ENCODE measurements at regions not wholly inside any gene's neighbourhood (a gene's known extent, or its start where the extent isn't known, plus 50 kb on each side); places are given as distances from the start of the nearest gene placed in this dataset.
"Not testable (repeated sequence)": the region's sequence is repeated elsewhere in the genome, so short reads cannot be mapped to it uniquely, and the experiment has no call there.

DNA sequence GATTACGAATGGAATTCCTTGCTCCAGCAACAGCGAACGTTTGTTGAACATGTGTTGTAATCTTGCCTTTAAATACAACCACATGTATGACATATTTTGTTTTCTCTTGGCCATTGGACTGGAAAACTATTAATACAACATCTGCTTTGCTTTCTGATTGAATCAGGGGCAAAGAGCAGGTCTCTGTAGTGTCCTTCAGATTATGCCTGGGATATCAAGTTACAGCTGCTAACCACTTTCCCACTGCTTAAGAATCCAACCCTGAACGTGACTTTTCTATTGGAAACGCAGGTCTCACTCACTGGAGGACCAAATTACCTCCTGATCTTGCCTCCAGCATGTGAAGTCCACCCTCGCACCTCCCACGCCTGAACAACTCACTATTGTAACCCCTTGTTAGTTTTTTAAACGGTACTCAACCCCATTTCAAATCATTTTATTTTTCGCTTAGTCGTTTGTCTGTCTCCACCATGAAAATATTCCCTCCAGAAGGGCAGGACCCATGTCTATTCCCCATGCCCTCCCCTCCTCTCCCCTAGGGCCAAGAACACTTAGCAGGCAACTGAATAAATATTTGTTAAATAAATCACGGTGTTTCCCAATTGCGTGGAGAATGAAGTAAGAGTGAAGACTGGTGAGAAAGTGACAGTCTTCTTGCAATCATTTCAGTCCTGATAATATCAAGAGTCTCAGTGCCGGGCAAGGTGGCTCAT lies 57.4 kb upstream of the MRTFB start:
- WGBS: 87% methylated on average over 13 of the region's 13 CpGs
- Histone ChIP-seq H3K27ac (ENCODE audit: low read depth in 1 of 2, low read length in 1 of 2) (no peak overlapping the region), H3K4me3 (ENCODE audit: low read length in 2 of 2) (no peak overlapping the region), H3K27me3 (ENCODE audit: control insufficient read depth in 2 of 2, insufficient read depth in 1 of 2, low read length in 1 of 2) (no peaks in the 10 kb centered on the region), H3K9me3 (ENCODE audit: control insufficient read depth in 2 of 2, insufficient read depth in 1 of 2, low read length in 1 of 2) (no peaks in the 10 kb centered on the region), H3K36me3 (ENCODE audit: control insufficient read depth in 2 of 2, insufficient read depth in 2 of 2, low read length in 1 of 2) (no peaks in the 10 kb centered on the region), H3K4me1 (ENCODE audit: control insufficient read depth in 2 of 2, insufficient read depth in 2 of 2, low read length in 2 of 2) (peaks cover 0 to 4% of the 10 kb centered on the region in 2 donors)
- no peak for DNase-seq (ENCODE audit: low read depth in 6 of 9, low spot score in 9 of 9)

GRCh38 chr16:14014284-14014625 lies 56.9 kb upstream of the MRTFB start:
- H3K27ac ChIP-seq (ENCODE audit: low read depth in 1 of 2, low read length in 1 of 2): no peak overlapping the region
- H3K4me3 ChIP-seq (ENCODE audit: low read length in 2 of 2): no peak overlapping the region
- 89% methylated on average over 5 of the region's 5 CpGs for WGBS

DNA sequence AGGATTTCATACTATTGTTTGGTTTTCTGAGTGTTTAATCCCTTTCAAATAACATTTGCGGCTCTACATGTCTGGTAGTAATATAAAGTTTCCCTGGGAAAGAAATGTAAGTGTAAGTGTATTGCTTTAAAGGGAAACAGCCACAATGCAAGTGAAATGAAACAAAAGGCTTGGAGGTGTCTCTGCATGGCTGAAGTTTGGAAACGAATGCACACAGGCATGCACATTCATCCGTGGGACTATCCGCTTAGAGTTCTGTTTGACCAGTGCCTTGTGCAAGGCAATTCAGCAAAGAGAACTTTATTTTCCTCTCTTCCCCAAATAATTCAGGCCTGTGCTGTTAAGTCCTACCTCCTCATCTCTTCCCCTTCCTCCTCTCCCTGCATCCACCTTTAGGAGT lies 56.1 kb upstream of the MRTFB start:
- no peak overlapping the region for H3K4me3 ChIP-seq (ENCODE audit: low read length in 2 of 2)
- H3K4me1 ChIP-seq (ENCODE audit: control insufficient read depth in 2 of 2, insufficient read depth in 2 of 2, low read length in 2 of 2): peaks cover 0 to 4% of the 10 kb centered on the region in 2 donors
- no peak overlapping the region for H3K27ac ChIP-seq (ENCODE audit: low read depth in 1 of 2, low read length in 1 of 2)
- WGBS: 74% methylated on average over 4 of the region's 4 CpGs
- H3K36me3 ChIP-seq (ENCODE audit: control insufficient read depth in 2 of 2, insufficient read depth in 2 of 2, low read length in 1 of 2): no peaks in the 10 kb centered on the region
- no peaks in the 10 kb centered on the region for H3K9me3 ChIP-seq (ENCODE audit: control insufficient read depth in 2 of 2, insufficient read depth in 1 of 2, low read length in 1 of 2)
- DNase-seq (ENCODE audit: low read depth in 6 of 9, low spot score in 9 of 9): no peak
- no peaks in the 10 kb centered on the region for H3K27me3 ChIP-seq (ENCODE audit: control insufficient read depth in 2 of 2, insufficient read depth in 1 of 2, low read length in 1 of 2)

More at GRCh38 chr16:14014284-14014625, 56.9 kb upstream of the MRTFB start:
- Histone ChIP-seq H3K9me3 (ENCODE audit: control insufficient read depth in 2 of 2, insufficient read depth in 1 of 2, low read length in 1 of 2) (no peaks in the 10 kb centered on the region), H3K36me3 (ENCODE audit: control insufficient read depth in 2 of 2, insufficient read depth in 2 of 2, low read length in 1 of 2) (no peaks in the 10 kb centered on the region), H3K27me3 (ENCODE audit: control insufficient read depth in 2 of 2, insufficient read depth in 1 of 2, low read length in 1 of 2) (no peaks in the 10 kb centered on the region), H3K4me1 (ENCODE audit: control insufficient read depth in 2 of 2, insufficient read depth in 2 of 2, low read length in 2 of 2) (peaks cover 0 to 4% of the 10 kb centered on the region in 2 donors)
- no peak for DNase-seq (ENCODE audit: low read depth in 6 of 9, low spot score in 9 of 9)

DNA sequence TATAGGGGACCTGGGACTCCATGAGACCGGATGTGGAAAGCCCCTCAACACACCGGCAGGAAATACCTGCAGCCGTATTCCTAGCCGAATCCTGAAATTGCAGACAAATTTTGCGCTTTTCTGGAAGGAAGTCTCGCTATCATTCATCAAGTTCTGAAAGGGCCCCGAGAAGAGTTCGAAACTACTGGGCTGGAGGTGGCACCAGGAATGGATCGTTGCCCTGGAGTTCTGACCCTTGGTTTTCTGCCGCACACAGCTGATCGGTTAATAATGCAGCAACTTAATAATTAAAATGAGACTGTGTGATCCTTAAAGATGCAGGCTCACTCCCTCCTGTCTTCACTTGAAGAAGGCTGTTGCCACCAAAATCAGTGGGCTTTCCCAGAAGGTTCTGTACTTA lies 55.7 kb upstream of the MRTFB start:
- WGBS: 40% methylated on average over 11 of the region's 11 CpGs
- no peak overlapping the region for H3K4me3 ChIP-seq (ENCODE audit: low read length in 2 of 2)
- H3K4me1 ChIP-seq (ENCODE audit: control insufficient read depth in 2 of 2, insufficient read depth in 2 of 2, low read length in 2 of 2): peaks cover 0 to 4% of the 10 kb centered on the region in 2 donors
- no peaks in the 10 kb centered on the region for H3K36me3 ChIP-seq (ENCODE audit: control insufficient read depth in 2 of 2, insufficient read depth in 2 of 2, low read length in 1 of 2)
- H3K27ac ChIP-seq (ENCODE audit: low read depth in 1 of 2, low read length in 1 of 2): peak overlapping the region in 1 of 2 donors; percentile 18
- DNase-seq (ENCODE audit: low read depth in 6 of 9, low spot score in 9 of 9): no peak
- H3K9me3 ChIP-seq (ENCODE audit: control insufficient read depth in 2 of 2, insufficient read depth in 1 of 2, low read length in 1 of 2): no peaks in the 10 kb centered on the region
- no peaks in the 10 kb centered on the region for H3K27me3 ChIP-seq (ENCODE audit: control insufficient read depth in 2 of 2, insufficient read depth in 1 of 2, low read length in 1 of 2)

DNA sequence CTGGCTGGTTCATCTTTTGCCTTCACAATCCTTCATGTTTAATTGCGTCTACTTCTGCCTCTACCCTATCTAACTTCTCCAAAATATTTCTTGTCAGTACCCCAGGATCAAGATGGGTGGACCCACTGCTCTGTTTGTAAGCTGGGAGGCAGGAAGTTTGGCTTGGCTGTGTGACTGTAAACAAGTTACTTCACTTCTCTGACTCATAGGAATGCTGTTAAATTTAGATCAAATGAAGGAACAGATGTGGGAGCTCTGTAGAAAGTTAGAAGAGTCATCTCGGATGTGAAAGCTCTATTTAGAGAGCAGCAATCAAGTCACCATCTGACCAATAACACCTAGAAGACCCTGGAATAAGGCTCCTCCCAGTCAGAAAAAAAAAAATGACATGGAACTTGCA lies 55.2 kb upstream of the MRTFB start:
- no peak overlapping the region for H3K4me3 ChIP-seq (ENCODE audit: low read length in 2 of 2)
- peaks cover 0 to 4% of the 10 kb centered on the region in 2 donors for H3K4me1 ChIP-seq (ENCODE audit: control insufficient read depth in 2 of 2, insufficient read depth in 2 of 2, low read length in 2 of 2)
- no peak for DNase-seq (ENCODE audit: low read depth in 6 of 9, low spot score in 9 of 9)
- WGBS: 91% methylated on average over 2 of the region's 2 CpGs
- no peak overlapping the region for H3K27ac ChIP-seq (ENCODE audit: low read depth in 1 of 2, low read length in 1 of 2)
- no peaks in the 10 kb centered on the region for H3K9me3 ChIP-seq (ENCODE audit: control insufficient read depth in 2 of 2, insufficient read depth in 1 of 2, low read length in 1 of 2)
- no peaks in the 10 kb centered on the region for H3K36me3 ChIP-seq (ENCODE audit: control insufficient read depth in 2 of 2, insufficient read depth in 2 of 2, low read length in 1 of 2)
- H3K27me3 ChIP-seq (ENCODE audit: control insufficient read depth in 2 of 2, insufficient read depth in 1 of 2, low read length in 1 of 2): no peaks in the 10 kb centered on the region

DNA sequence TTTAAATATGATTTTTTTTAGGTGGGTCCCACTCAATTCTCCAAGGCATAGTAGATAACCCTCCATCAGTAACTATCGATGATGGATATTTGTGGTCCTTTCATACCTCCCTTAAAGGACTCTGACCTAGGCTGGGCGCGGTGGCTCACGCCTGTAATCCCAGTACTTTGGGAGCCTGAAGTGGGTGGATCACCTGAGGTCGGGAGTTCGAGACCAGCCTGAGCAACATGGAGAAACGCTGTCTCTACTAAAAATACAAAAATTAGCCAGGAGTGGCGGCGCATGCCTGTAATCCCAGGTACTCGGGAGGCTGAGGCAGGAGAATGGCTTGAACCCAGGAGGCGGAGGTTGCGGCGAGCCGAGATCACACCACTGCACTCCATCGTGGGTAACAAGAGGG lies 54.8 kb upstream of the MRTFB start:
- H3K9me3 ChIP-seq (ENCODE audit: control insufficient read depth in 2 of 2, insufficient read depth in 1 of 2, low read length in 1 of 2); DNase-seq (ENCODE audit: low read depth in 6 of 9, low spot score in 9 of 9); H3K36me3 ChIP-seq (ENCODE audit: control insufficient read depth in 2 of 2, insufficient read depth in 2 of 2, low read length in 1 of 2); H3K27me3 ChIP-seq (ENCODE audit: control insufficient read depth in 2 of 2, insufficient read depth in 1 of 2, low read length in 1 of 2); H3K4me3 ChIP-seq (ENCODE audit: low read length in 2 of 2); H3K4me1 ChIP-seq (ENCODE audit: control insufficient read depth in 2 of 2, insufficient read depth in 2 of 2, low read length in 2 of 2); H3K27ac ChIP-seq (ENCODE audit: low read depth in 1 of 2, low read length in 1 of 2): not testable (repeated sequence)
- 94% methylated on average over 15 of the region's 15 CpGs for WGBS

GRCh38 chr16:14017886-14018285 lies 53.2 kb upstream of the MRTFB start:
- peaks cover 0 to 4% of the 10 kb centered on the region in 2 donors for H3K4me1 ChIP-seq (ENCODE audit: control insufficient read depth in 2 of 2, insufficient read depth in 2 of 2, low read length in 2 of 2)
- 88% methylated on average over 2 of the region's 2 CpGs for WGBS
- no peaks in the 10 kb centered on the region for H3K9me3 ChIP-seq (ENCODE audit: control insufficient read depth in 2 of 2, insufficient read depth in 1 of 2, low read length in 1 of 2)
- H3K36me3 ChIP-seq (ENCODE audit: control insufficient read depth in 2 of 2, insufficient read depth in 2 of 2, low read length in 1 of 2): no peaks in the 10 kb centered on the region
- no peaks in the 10 kb centered on the region for H3K27me3 ChIP-seq (ENCODE audit: control insufficient read depth in 2 of 2, insufficient read depth in 1 of 2, low read length in 1 of 2)
- no peak overlapping the region for H3K4me3 ChIP-seq (ENCODE audit: low read length in 2 of 2)
- no peak overlapping the region for H3K27ac ChIP-seq (ENCODE audit: low read depth in 1 of 2, low read length in 1 of 2)
- no peak for DNase-seq (ENCODE audit: low read depth in 6 of 9, low spot score in 9 of 9)

GRCh38 chr16:14018851-14019250 lies 52.3 kb upstream of the MRTFB start:
- DNase-seq (ENCODE audit: low read depth in 6 of 9, low spot score in 9 of 9): no peak
- Histone ChIP-seq H3K9me3 (ENCODE audit: control insufficient read depth in 2 of 2, insufficient read depth in 1 of 2, low read length in 1 of 2) (no peaks in the 10 kb centered on the region), H3K4me1 (ENCODE audit: control insufficient read depth in 2 of 2, insufficient read depth in 2 of 2, low read length in 2 of 2) (peaks cover 0 to 4% of the 10 kb centered on the region in 2 donors), H3K4me3 (ENCODE audit: low read length in 2 of 2) (no peak overlapping the region), H3K27ac (ENCODE audit: low read depth in 1 of 2, low read length in 1 of 2) (no peak overlapping the region), H3K27me3 (ENCODE audit: control insufficient read depth in 2 of 2, insufficient read depth in 1 of 2, low read length in 1 of 2) (no peaks in the 10 kb centered on the region), H3K36me3 (ENCODE audit: control insufficient read depth in 2 of 2, insufficient read depth in 2 of 2, low read length in 1 of 2) (no peaks in the 10 kb centered on the region)
- 92% methylated on average over 4 of the region's 4 CpGs for WGBS

- no peaks in the 10 kb centered on the region for H3K36me3 ChIP-seq (ENCODE audit: control insufficient read depth in 2 of 2, insufficient read depth in 2 of 2, low read length in 1 of 2)
- no peaks in the 10 kb centered on the region for H3K9me3 ChIP-seq (ENCODE audit: control insufficient read depth in 2 of 2, insufficient read depth in 1 of 2, low read length in 1 of 2)
- no peak overlapping the region for H3K4me3 ChIP-seq (ENCODE audit: low read length in 2 of 2)
- peaks cover 0 to 4% of the 10 kb centered on the region in 2 donors for H3K4me1 ChIP-seq (ENCODE audit: control insufficient read depth in 2 of 2, insufficient read depth in 2 of 2, low read length in 2 of 2)
- H3K27me3 ChIP-seq (ENCODE audit: control insufficient read depth in 2 of 2, insufficient read depth in 1 of 2, low read length in 1 of 2): no peaks in the 10 kb centered on the region
- WGBS: 96% methylated on average over 2 of the region's 2 CpGs
- no peak for DNase-seq (ENCODE audit: low read depth in 6 of 9, low spot score in 9 of 9)
- no peak overlapping the region for H3K27ac ChIP-seq (ENCODE audit: low read depth in 1 of 2, low read length in 1 of 2)
These were observed 51.0 kb upstream of the MRTFB start for GRCh38 chr16:14020141-14020540.
